ENCODE measurements at regions not wholly inside any gene's neighbourhood (a gene's known extent, or its start where the extent isn't known, plus 50 kb on each side); places are given as distances from the start of the nearest gene placed in this dataset.
"Not testable (repeated sequence)": the region's sequence is repeated elsewhere in the genome, so short reads cannot be mapped to it uniquely, and the experiment has no call there.

GRCh38 chr7:91468256-91468655, 204.0 kb downstream of the FZD1 start:
- DNase-seq = no peak

- DNase-seq = no peak
Observed at GRCh38 chr7:91473619-91474018, 209.4 kb downstream of the FZD1 start.

GRCh38 chr7:91474074-91474473, 209.8 kb downstream of the FZD1 start:
- DNase-seq = no peak

GRCh38 chr7:91480470-91480869, 216.2 kb downstream of the FZD1 start:
- DNase-seq = not testable (repeated sequence)

- no peak for DNase-seq
Observed at GRCh38 chr7:91491868-91492267, 227.6 kb downstream of the FZD1 start.

- DNase-seq = no peak
Observed at GRCh38 chr7:91492317-91492716, 228.1 kb downstream of the FZD1 start.

- DNase-seq = no peak
Observed at GRCh38 chr7:91492773-91493172, 228.5 kb downstream of the FZD1 start.

GRCh38 chr7:91494450-91494849, 230.2 kb downstream of the FZD1 start:
- no peak for DNase-seq

GRCh38 chr7:91496251-91496820, 232.1 kb downstream of the FZD1 start:
- DNase-seq = peak; percentile 44

- DNase-seq = not testable (repeated sequence)
Observed at GRCh38 chr7:91497277-91497676, 233.0 kb downstream of the FZD1 start.

GRCh38 chr7:91503934-91504555, 239.8 kb downstream of the FZD1 start:
- DNase-seq = no peak

GRCh38 chr7:91504919-91505318, 240.7 kb downstream of the FZD1 start:
- DNase-seq = no peak

GRCh38 chr7:91506966-91507365, 242.7 kb downstream of the FZD1 start:
- not testable (repeated sequence) for DNase-seq

GRCh38 chr7:91511861-91512260, 247.6 kb downstream of the FZD1 start:
- not testable (repeated sequence) for DNase-seq

GRCh38 chr7:91512958-91513357, 248.7 kb downstream of the FZD1 start:
- no peak for DNase-seq

GRCh38 chr7:91514591-91514990, 250.4 kb downstream of the FZD1 start:
- no peak for DNase-seq

GRCh38 chr7:91515961-91516360, 251.7 kb downstream of the FZD1 start:
- no peak for DNase-seq

GRCh38 chr7:91517201-91517785, 253.1 kb downstream of the FZD1 start:
- no peak for DNase-seq

- no peak for DNase-seq
Observed at GRCh38 chr7:91518058-91518457, 253.8 kb downstream of the FZD1 start.

- peak; percentile 3 for DNase-seq
Observed at GRCh38 chr7:91519241-91520158, 255.3 kb downstream of the FZD1 start.

GRCh38 chr7:91520645-91521044, 256.4 kb downstream of the FZD1 start:
- no peak for DNase-seq

- DNase-seq = no peak
Observed at GRCh38 chr7:91526404-91526803, 262.2 kb downstream of the FZD1 start.

GRCh38 chr7:91527460-91527859, 263.2 kb downstream of the FZD1 start:
- no peak for DNase-seq

GRCh38 chr7:91533996-91534395, 269.8 kb downstream of the FZD1 start:
- no peak for DNase-seq

Measured in suppressor macrophage treated with lipopolysaccharide for 4 hours (primary cell).